ENCODE measurements at regions not wholly inside any gene's neighbourhood (a gene's known extent, or its start where the extent isn't known, plus 50 kb on each side); places are given as distances from the start of the nearest gene placed in this dataset.

GRCh38 chr16:61547626-61548025 is 488.6 kb downstream of the CDH8 start:
- TF ChIP-seq CTCF (IDR thresholded peaks at IDR 0.05; ENCODE audit: poor library complexity) (no peak), EZH2 (IDR thresholded peaks at IDR 0.05; ENCODE audit: borderline replicate concordance) (no peak)

Data from hepatocyte (in vitro differentiated cells).